ENCODE measurements at regions not wholly inside any gene's neighbourhood (a gene's known extent, or its start where the extent isn't known, plus 50 kb on each side); places are given as distances from the start of the nearest gene placed in this dataset.

- no peaks in the 10 kb centered on the region for H3K4me1 ChIP-seq
- no peaks in the 10 kb centered on the region for H3K36me3 ChIP-seq
- no peak for TF ChIP-seq CTCF (IDR thresholded peaks at IDR 0.05)
- intact Hi-C loops (cut with DNase I; ENCODE audit: low total_unique reads): no loop called here
- H3K4me3 ChIP-seq: no peak overlapping the region
- H3K27me3 ChIP-seq: no peaks in the 10 kb centered on the region
- no peak for DNase-seq
- H3K27ac ChIP-seq: no peak overlapping the region
- H3K9me3 ChIP-seq: no peaks in the 10 kb centered on the region
Measured at GRCh38 chr5:166088389-166089039, 2202.9 kb upstream of the WWC1 start.

- Histone ChIP-seq H3K9me3 (peaks cover 0 to 3% (median 0%) of the 10 kb centered on the region in 3 donors), H3K36me3 (no peaks in the 10 kb centered on the region), H3K27ac (no peak overlapping the region), H3K4me3 (no peak overlapping the region), H3K27me3 (no peaks in the 10 kb centered on the region), H3K4me1 (no peaks in the 10 kb centered on the region)
- intact Hi-C loops (cut with DNase I; ENCODE audit: low total_unique reads): no loop called here
- no peak for TF ChIP-seq CTCF (IDR thresholded peaks at IDR 0.05)
- no peak for DNase-seq
Measured at GRCh38 chr5:166091931-166092330, 2199.5 kb upstream of the WWC1 start.

GRCh38 chr5:166093312-166093711 lies 2198.1 kb upstream of the WWC1 start:
- no peak overlapping the region for H3K27ac ChIP-seq
- H3K9me3 ChIP-seq: peaks cover 0 to 3% (median 0%) of the 10 kb centered on the region in 3 donors
- H3K36me3 ChIP-seq: no peaks in the 10 kb centered on the region
- no peak for DNase-seq
- H3K4me1 ChIP-seq: no peaks in the 10 kb centered on the region
- H3K4me3 ChIP-seq: no peak overlapping the region
- no peaks in the 10 kb centered on the region for H3K27me3 ChIP-seq
- TF ChIP-seq CTCF (IDR thresholded peaks at IDR 0.05): no peak
- intact Hi-C loops (cut with DNase I; ENCODE audit: low total_unique reads): no loop called here

- Histone ChIP-seq H3K36me3 (no peaks in the 10 kb centered on the region), H3K9me3 (peaks cover 0 to 9% (median 8%) of the 10 kb centered on the region in 3 donors), H3K4me1 (no peaks in the 10 kb centered on the region), H3K27me3 (no peaks in the 10 kb centered on the region), H3K27ac (no peak overlapping the region), H3K4me3 (no peak overlapping the region)
- no peak for DNase-seq
- intact Hi-C loops (cut with DNase I; ENCODE audit: low total_unique reads): no loop called here
- TF ChIP-seq CTCF (IDR thresholded peaks at IDR 0.05): no peak
Measured at GRCh38 chr5:166102947-166103346, 2188.5 kb upstream of the WWC1 start.

- no peak overlapping the region for H3K27ac ChIP-seq
- no peaks in the 10 kb centered on the region for H3K9me3 ChIP-seq
- no peaks in the 10 kb centered on the region for H3K27me3 ChIP-seq
- H3K36me3 ChIP-seq: no peaks in the 10 kb centered on the region
- H3K4me1 ChIP-seq: no peaks in the 10 kb centered on the region
- intact Hi-C loops (cut with DNase I; ENCODE audit: low total_unique reads): no loop called here
- DNase-seq: no peak
- no peak for TF ChIP-seq CTCF (IDR thresholded peaks at IDR 0.05)
- no peak overlapping the region for H3K4me3 ChIP-seq
Measured at GRCh38 chr5:166111021-166111420, 2180.4 kb upstream of the WWC1 start.

Data from tibial artery (tissue), 4 donors.